GM11168 (cell line): ENCODE measurements at regions not wholly inside any gene's neighbourhood (a gene's known extent, or its start where the extent isn't known, plus 50 kb on each side); places are given as distances from the start of the nearest gene placed in this dataset.

Source experiments
- in situ Hi-C: fragments of 300-500 bp; cut with MboI; formaldehyde crosslinking; loops from one replicate; pipeline ENCODE4 v1.12.0; 2022; ENCODE audit warnings: low sequenced_read_pairs; ENCODE audit not compliant: unreplicated experiment

DNA sequence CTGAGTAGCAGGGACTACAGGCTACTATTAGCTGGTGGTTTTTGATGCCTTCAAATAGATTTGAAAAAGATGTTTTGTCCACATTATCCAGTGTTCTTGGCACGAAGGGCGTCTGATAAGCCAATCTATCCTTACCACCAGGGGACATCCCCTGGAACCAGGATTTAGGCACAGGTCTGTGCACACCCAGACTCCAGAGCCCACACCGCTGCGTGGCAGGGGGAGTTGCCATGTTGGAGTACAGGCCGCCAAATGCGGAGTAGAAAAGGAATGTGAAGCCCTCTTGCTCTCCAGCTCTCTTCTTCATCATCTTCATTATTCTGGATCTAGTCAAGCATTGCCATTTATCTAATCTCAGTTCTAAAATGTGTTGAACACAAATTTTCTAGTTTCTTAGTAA, 54.3 kb downstream of the RNU1-4 start:
- in situ Hi-C loops, result loop anchor here (5.0 kb wide), 1 partner anchor 67 kb away; no protein-coding TSS in a partner anchor

DNA sequence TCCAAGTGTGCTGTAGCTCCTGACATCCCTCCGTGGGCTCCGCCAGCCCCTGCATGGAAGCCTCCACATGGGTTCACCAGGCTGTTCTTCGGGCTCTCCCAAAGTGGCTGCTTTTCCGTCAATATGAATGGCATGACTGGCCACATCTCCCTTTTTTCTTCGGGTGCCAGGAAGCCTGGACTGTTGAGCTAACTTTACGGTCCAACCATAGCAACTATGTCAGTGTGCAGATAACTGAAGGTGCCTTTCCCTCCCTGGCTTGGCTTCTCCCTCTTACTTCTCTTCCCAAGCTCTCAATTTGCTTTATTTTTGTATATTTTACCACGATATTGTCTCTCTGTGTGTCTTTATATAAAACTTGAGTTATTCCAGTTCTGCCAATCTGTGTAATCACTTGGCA, 54.8 kb downstream of the RNU1-4 start:
- in situ Hi-C loops, result loop anchor here (5.0 kb wide), 1 partner anchor 68 kb away; no protein-coding TSS in a partner anchor

DNA sequence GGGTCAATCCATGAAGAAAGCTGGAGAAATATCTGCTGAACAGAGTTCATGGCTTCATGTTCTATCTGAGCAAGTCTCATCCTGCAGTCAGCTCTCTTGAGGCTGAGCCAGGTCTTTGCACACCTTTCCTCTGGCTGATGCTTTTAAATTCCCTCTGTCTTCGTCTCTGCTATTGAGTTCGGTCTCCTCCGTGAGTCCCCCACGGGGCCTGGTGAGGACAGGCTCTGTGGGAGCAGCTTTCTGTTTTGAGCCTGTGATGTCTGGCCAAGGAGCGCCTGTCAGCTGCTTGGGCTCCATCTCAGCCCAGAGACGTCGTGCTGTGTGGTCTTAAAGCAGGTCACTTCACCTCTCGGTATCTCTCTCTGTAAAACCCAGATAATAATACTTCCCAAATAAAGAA, 55.9 kb downstream of the RNU1-4 start:
- in situ Hi-C loops, result loop anchor here (5.0 kb wide), 1 partner anchor 69 kb away; no protein-coding TSS in a partner anchor

DNA sequence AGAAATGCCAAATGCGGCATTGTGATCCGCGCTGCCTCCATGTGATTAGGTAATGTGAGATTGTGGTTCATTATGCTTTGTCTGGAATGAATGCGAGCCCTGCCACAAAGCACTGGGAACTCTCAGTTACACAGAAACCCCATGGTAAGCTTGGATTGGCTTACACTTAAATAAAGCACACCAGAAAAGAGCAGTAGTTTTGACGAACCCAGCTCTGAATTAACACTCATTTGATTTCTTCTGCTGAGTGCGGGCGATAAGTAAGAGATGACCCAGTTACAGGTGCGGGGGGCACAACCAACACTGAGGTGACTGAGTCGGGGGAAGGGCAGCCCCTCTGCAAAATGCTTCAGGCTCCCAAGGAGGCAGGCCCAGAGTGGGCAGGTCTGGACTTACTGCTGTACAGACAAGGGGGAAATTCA, 56.3 kb downstream of the RNU1-4 start:
- in situ Hi-C loops, result loop anchor here (5.0 kb wide), 1 partner anchor 69 kb away; no protein-coding TSS in a partner anchor

DNA sequence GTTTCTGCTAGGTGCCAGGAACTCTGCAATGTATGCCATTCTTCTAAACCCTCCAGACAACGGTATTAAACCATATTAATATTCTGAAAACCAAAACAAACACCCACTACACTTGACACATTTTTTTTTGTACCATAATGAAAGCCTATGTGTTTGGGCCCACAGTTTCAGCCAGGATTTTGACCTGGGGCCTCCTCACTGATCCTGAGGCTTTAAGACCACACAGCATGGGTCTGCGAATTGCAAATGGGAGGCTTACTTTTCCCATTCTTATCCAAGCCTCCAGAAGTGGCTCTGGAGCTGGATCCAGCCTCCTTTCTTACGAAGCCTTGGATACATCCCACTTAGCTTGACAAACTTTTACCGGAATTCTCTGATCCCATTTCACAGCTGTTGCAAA, 56.7 kb downstream of the RNU1-4 start:
- in situ Hi-C loops, result loop anchor here (5.0 kb wide), 1 partner anchor 70 kb away; no protein-coding TSS in a partner anchor

DNA sequence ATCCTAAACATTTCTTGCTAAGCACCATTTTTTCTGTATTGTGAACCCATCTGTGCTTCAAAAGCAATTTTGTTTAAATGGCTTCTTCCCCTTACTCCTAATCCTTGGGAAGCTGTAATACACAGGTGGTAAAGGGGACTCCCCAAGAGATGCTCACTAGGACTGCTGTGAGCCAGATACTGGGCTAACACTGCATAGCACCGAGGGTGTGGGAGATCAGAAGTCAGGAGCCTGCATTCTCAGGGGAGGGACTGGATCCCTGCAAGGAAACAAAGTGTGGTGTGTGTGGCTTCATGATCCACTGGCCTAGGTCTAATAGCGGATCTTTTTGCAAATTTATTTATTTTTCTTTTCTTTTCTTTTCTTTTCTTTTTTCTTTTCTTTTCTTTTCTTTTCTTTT, 57.7 kb downstream of the RNU1-4 start:
- in situ Hi-C loops, result loop anchor here (5.0 kb wide), 1 partner anchor 71 kb away; no protein-coding TSS in a partner anchor
